Right renal pelvis (tissue), 4 donors: ENCODE measurements at regions not wholly inside any gene's neighbourhood (a gene's known extent, or its start where the extent isn't known, plus 50 kb on each side); places are given as distances from the start of the nearest gene placed in this dataset.
"Not testable (repeated sequence)": the region's sequence is repeated elsewhere in the genome, so short reads cannot be mapped to it uniquely, and the experiment has no call there.

Source experiments
- DNase-seq, 4 donors: peaks; one replicate each; pipeline ENCODE4 v3.0.0-alpha.2; 2013; ENCODE audit warnings: low read depth in 4 of 4, low spot score in 3 of 4, missing footprints in 1 of 4

- no peak for DNase-seq
Observed at GRCh38 chr7:68800316-68800715, 798.0 kb upstream of the AUTS2 start.

- no peak for DNase-seq
Observed at GRCh38 chr7:68805159-68805558, 793.1 kb upstream of the AUTS2 start.

GRCh38 chr7:68807666-68808065 lies 790.6 kb upstream of the AUTS2 start:
- DNase-seq, result no peak

GRCh38 chr7:68813551-68814080 lies 784.7 kb upstream of the AUTS2 start:
- DNase-seq, result no peak

GRCh38 chr7:68816491-68816890 lies 781.8 kb upstream of the AUTS2 start:
- DNase-seq, result no peak

GRCh38 chr7:68820321-68820720 lies 778.0 kb upstream of the AUTS2 start:
- no peak for DNase-seq

- DNase-seq, result no peak
Observed at GRCh38 chr7:68821846-68822245, 776.4 kb upstream of the AUTS2 start.

- DNase-seq, result no peak
Observed at GRCh38 chr7:68823996-68824780, 774.1 kb upstream of the AUTS2 start.

GRCh38 chr7:68828575-68828974 lies 769.7 kb upstream of the AUTS2 start:
- no peak for DNase-seq

- no peak for DNase-seq
Observed at GRCh38 chr7:68833422-68833821, 764.9 kb upstream of the AUTS2 start.

- DNase-seq, result no peak
Observed at GRCh38 chr7:68839014-68839413, 759.3 kb upstream of the AUTS2 start.

GRCh38 chr7:68840991-68841390 lies 757.3 kb upstream of the AUTS2 start:
- no peak for DNase-seq

- DNase-seq, result not testable (repeated sequence)
Observed at GRCh38 chr7:68843985-68844384, 754.3 kb upstream of the AUTS2 start.

GRCh38 chr7:68846811-68847325 lies 751.4 kb upstream of the AUTS2 start:
- no peak for DNase-seq

- DNase-seq, result no peak
Observed at GRCh38 chr7:68853254-68853653, 745.0 kb upstream of the AUTS2 start.

GRCh38 chr7:68857571-68857970 lies 740.7 kb upstream of the AUTS2 start:
- no peak for DNase-seq

GRCh38 chr7:68858497-68858896 lies 739.8 kb upstream of the AUTS2 start:
- no peak for DNase-seq

GRCh38 chr7:68861171-68861570 lies 737.1 kb upstream of the AUTS2 start:
- no peak for DNase-seq

- no peak for DNase-seq
Observed at GRCh38 chr7:68862261-68862660, 736.0 kb upstream of the AUTS2 start.

- no peak for DNase-seq
Observed at GRCh38 chr7:68862736-68863135, 735.5 kb upstream of the AUTS2 start.

GRCh38 chr7:68865351-68866199 lies 732.7 kb upstream of the AUTS2 start:
- no peak for DNase-seq
